GM12875 (cell line): ENCODE measurements at regions not wholly inside any gene's neighbourhood (a gene's known extent, or its start where the extent isn't known, plus 50 kb on each side); places are given as distances from the start of the nearest gene placed in this dataset.
"Not testable (repeated sequence)": the region's sequence is repeated elsewhere in the genome, so short reads cannot be mapped to it uniquely, and the experiment has no call there.

Source experiments
- H3K4me3 ChIP-seq: one replicate; pipeline ENCODE4 v1.5.1; 2011; ENCODE audit warnings: low read depth, low read length, control low read depth
- TF ChIP-seq, protein P1 (sequence below): IDR thresholded peaks from 2 replicates; pipeline ENCODE4 v1.5.1; 2011; ENCODE audit warnings: low read depth, mild to moderate bottlenecking, control low read depth, inconsistent platforms, low read length, moderate library complexity, borderline replicate concordance; ENCODE audit not compliant: insufficient read depth

DNA sequence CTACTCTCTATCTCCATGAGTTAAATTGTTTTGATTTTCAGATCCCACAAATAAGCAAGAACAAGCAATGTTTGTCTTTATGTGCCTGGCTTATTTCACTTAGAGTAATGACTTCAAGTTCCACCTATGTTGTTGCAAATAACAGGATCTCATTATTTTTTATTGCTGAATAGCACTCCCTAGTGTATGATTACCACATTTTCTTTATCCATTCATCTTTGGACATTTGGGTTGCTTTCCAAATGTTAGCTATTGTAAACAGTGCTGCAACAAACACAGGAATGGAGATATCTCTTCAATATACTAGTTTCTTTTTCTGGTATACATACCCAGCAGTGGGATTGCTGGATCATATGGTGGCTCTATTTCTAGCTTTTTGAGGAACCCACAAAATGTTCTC lies 136.0 kb downstream of the SLITRK2 start:
- TF ChIP-seq, protein P1, sequence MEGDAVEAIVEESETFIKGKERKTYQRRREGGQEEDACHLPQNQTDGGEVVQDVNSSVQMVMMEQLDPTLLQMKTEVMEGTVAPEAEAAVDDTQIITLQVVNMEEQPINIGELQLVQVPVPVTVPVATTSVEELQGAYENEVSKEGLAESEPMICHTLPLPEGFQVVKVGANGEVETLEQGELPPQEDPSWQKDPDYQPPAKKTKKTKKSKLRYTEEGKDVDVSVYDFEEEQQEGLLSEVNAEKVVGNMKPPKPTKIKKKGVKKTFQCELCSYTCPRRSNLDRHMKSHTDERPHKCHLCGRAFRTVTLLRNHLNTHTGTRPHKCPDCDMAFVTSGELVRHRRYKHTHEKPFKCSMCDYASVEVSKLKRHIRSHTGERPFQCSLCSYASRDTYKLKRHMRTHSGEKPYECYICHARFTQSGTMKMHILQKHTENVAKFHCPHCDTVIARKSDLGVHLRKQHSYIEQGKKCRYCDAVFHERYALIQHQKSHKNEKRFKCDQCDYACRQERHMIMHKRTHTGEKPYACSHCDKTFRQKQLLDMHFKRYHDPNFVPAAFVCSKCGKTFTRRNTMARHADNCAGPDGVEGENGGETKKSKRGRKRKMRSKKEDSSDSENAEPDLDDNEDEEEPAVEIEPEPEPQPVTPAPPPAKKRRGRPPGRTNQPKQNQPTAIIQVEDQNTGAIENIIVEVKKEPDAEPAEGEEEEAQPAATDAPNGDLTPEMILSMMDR = no peak
- no peak overlapping the region for H3K4me3 ChIP-seq

GRCh38 chrX:145990051-145990450 lies 172.4 kb downstream of the SLITRK2 start:
- TF ChIP-seq, protein P1 = no peak
- H3K4me3 ChIP-seq = no peak overlapping the region

DNA sequence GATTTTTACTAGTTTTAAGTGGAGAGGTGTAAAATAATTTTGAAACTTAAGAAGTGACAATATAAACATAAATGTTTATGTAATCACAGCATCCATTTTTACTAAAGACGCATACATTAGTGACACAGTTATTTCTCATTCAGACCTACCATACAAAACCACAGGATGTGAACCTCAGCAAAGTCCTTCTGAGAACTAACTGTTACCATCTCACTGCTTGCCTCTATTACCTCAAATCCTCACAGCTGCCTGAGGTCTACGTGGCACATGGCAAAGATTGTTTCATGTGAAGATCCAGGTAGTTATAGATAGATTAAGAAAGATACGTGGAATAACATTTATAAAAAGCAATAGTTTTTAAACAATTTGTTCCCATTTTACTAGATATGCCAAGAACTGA lies 189.0 kb downstream of the SLITRK2 start:
- TF ChIP-seq, protein P1 = no peak
- no peak overlapping the region for H3K4me3 ChIP-seq

DNA sequence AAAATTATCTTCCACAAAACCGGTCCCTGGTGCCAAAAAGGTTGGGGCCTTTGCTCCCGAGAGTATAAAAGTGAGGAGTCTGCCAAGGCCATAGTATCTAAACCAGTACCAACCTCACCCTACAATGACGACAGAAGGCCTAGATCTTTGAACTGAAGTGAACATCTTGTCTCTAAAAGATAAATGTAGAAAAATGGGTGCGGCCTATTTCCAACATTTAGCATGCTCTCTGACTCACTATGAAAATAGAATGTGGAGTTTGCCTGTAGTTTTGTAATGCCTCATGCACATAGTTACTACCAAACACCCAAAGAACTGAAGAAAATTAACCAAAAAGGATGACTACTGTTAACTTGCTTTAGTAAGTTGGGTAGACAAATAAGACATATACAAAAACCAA lies 218.4 kb downstream of the SLITRK2 start:
- TF ChIP-seq, protein P1 = no peak
- H3K4me3 ChIP-seq = no peak overlapping the region

GRCh38 chrX:146041741-146042140 lies 224.1 kb downstream of the SLITRK2 start:
- TF ChIP-seq, protein P1 = no peak
- no peak overlapping the region for H3K4me3 ChIP-seq

DNA sequence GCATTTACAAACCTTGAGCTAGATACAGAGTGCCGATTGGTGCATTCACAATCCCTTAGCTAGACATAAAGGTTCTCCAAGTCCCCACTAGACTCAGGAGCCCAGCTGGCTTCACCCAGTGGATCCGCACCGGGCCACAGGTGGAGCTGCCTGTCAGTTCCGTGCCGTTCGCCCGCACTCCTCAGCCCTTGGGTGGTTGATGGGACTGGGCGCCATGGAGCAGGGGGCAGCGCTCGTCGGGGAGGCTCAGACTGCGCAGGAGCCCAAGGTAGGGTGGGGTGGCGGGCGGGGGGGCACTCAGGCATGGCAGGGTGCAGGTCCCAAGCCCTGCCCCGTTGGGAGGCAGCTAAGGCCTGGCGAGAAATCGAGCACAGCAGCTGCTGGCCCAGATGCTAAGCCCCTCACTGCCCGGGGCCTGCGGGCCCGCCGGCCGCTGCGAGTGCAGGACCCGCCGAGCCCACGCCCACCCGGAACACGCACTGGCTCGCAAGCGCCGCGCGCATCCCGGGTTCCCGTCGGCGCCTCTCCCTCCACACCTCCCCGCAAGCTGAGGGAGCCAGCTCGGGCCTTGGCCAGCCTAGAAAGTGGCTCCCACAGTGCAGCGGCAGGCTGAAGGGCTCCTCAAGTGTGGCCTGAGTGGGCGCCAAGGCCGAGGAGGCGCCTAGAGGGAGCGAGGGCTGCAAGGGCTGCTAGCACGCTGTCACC lies 228.5 kb downstream of the SLITRK2 start:
- not testable (repeated sequence) for H3K4me3 ChIP-seq

DNA sequence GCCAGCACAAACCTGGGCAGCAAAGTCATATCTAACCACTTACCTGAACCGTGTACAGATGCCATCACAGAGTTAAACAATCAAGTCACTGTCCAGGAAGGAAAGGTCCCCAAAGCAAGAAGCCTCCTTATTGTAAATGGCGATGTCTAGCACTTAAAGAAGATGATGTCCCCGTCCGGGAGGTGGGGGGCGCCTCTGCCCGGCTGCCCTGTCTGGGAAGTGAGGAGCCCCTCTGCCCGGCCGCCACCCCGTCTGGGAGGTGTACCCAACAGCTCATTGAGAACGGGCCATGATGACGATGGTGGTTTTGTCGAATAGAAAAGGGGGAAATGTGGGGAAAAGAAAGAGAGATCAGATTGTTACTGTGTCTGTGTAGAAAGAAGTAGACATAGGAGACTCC lies 231.9 kb downstream of the SLITRK2 start:
- H3K4me3 ChIP-seq = not testable (repeated sequence)

- TF ChIP-seq, protein P1 = no peak
- H3K4me3 ChIP-seq = no peak overlapping the region
These were observed 236.7 kb downstream of the SLITRK2 start for GRCh38 chrX:146054311-146054710.
